Tibial nerve (tissue), 4 donors: ENCODE measurements at regions not wholly inside any gene's neighbourhood (a gene's known extent, or its start where the extent isn't known, plus 50 kb on each side); places are given as distances from the start of the nearest gene placed in this dataset.

ENCODE experiments used
- EP300 ChIP-seq, 2 donors: sonication (generic); formaldehyde crosslinking; IDR thresholded peaks; one replicate each; pipeline ENCODE4 v1.6.1; 2017; ENCODE audit warnings: antibody characterized with exemption in 2 of 2, mild to moderate bottlenecking in 1 of 2
- POLR2A ChIP-seq, 2 donors: fragments of 450-650 bp; IDR thresholded peaks; one replicate each; pipeline ENCODE4 v1.6.1; 2017; ENCODE audit warnings: antibody characterized with exemption in 2 of 2, mild to moderate bottlenecking in 2 of 2, moderate library complexity in 2 of 2
- TF ChIP-seq, protein P1 (sequence below), 5 experiments: fragments of 200-600 bp in 3 of 5; fragments of 450-650 bp in 2 of 5; sonication (generic) in 3 of 5; IDR thresholded peaks; one replicate each; pipeline ENCODE4 v1.5.1; 2016 to 2019; ENCODE audit warnings: antibody characterized with exemption in 5 of 5, mild to moderate bottlenecking in 3 of 5, moderate library complexity in 2 of 5

DNA sequence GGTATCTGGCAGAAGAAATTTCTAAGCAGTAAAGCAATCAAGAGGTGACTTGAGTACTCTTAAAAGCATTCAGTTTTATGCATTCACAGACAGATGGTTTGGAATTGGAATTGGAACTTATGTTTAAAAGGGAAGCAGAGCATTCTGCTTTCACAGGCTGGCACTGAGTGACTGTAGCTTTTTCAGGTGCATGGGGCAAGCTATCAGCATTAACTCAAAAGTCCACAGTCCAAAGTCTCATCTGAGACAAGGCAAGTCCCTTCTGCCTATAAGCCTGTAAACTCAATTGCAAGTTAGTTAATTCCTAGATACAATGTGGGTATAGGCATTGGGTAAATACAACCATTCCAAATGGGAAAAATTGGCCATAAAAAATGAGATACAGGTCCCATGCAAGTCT, 1620.3 kb downstream of the MRPL39 start:
- TF ChIP-seq POLR2A (IDR thresholded peaks at IDR 0.05) = no peak
- TF ChIP-seq, protein P1, sequence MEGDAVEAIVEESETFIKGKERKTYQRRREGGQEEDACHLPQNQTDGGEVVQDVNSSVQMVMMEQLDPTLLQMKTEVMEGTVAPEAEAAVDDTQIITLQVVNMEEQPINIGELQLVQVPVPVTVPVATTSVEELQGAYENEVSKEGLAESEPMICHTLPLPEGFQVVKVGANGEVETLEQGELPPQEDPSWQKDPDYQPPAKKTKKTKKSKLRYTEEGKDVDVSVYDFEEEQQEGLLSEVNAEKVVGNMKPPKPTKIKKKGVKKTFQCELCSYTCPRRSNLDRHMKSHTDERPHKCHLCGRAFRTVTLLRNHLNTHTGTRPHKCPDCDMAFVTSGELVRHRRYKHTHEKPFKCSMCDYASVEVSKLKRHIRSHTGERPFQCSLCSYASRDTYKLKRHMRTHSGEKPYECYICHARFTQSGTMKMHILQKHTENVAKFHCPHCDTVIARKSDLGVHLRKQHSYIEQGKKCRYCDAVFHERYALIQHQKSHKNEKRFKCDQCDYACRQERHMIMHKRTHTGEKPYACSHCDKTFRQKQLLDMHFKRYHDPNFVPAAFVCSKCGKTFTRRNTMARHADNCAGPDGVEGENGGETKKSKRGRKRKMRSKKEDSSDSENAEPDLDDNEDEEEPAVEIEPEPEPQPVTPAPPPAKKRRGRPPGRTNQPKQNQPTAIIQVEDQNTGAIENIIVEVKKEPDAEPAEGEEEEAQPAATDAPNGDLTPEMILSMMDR (IDR thresholded peaks at IDR 0.05) = no peak
- no peak for TF ChIP-seq EP300 (IDR thresholded peaks at IDR 0.05)
